Uterus (tissue), 2 donors: ENCODE measurements at regions not wholly inside any gene's neighbourhood (a gene's known extent, or its start where the extent isn't known, plus 50 kb on each side); places are given as distances from the start of the nearest gene placed in this dataset.

Experiments used
- CTCF ChIP-seq, 4 experiments: fragments of 200-600 bp in 2 of 4; fragments of 450-650 bp in 2 of 4; sonication (generic) in 2 of 4; IDR thresholded peaks; one replicate each; pipeline ENCODE4 v1.5.1; 2016 to 2019; ENCODE audit warnings: antibody characterized with exemption in 4 of 4, mild to moderate bottlenecking in 2 of 4, moderate library complexity in 1 of 4
- POLR2A ChIP-seq, 2 donors: fragments of 450-650 bp; IDR thresholded peaks; one replicate each; pipeline ENCODE4 v1.6.1; 2016; ENCODE audit warnings: antibody characterized with exemption in 2 of 2, mild to moderate bottlenecking in 1 of 2, moderate library complexity in 1 of 2

DNA sequence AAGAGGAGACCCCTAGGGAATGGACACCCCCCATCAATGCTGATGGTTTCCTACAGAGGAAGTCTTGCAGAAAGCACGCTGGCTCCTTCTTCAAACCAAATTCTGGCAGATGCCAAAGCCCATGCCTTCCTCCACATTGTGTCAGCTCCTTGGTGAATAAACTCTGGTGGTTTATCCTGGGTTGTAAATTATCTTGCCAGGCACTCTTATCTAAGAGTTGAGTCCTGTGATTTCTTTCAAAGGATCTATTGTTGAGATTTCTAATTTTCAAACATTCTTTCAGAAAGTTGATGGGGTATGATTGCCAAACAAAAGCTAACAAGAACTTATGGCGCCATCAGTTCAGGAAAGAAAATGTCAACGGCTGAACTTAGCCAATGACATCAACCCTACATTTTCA, 160.4 kb downstream of the NSG2 start:
- TF ChIP-seq CTCF (IDR thresholded peaks at IDR 0.05): no peak
- TF ChIP-seq POLR2A (IDR thresholded peaks at IDR 0.05): no peak
